CD14-positive monocyte (primary cell): ENCODE measurements at regions not wholly inside any gene's neighbourhood (a gene's known extent, or its start where the extent isn't known, plus 50 kb on each side); places are given as distances from the start of the nearest gene placed in this dataset.

Experiments used
- DNase-seq, 3 donors: peaks; one replicate each; pipeline ENCODE4 v3.0.0-alpha.2; 2011 to 2022
- H2AFZ ChIP-seq: 2 replicates; pipeline ENCODE4 v1.6.0; 2012; ENCODE audit warnings: mild to moderate bottlenecking, low read depth, low read length, inconsistent platforms; ENCODE audit not compliant: insufficient read depth, poor library complexity, severe bottlenecking
- H3K27ac ChIP-seq, 2 donors: 1 replicate in 1 of 2; 2 replicates in 1 of 2; pipeline ENCODE4 v1.5.1; 2012 to 2013; ENCODE audit warnings: low read length in 2 of 2, control low read depth in 1 of 2, inconsistent platforms in 1 of 2, low read depth in 1 of 2, mild to moderate bottlenecking in 1 of 2
- H3K27me3 ChIP-seq, 2 donors: one replicate each; pipeline versions ENCODE4 v1.6.0 to v1.6.1; 2011 to 2013; ENCODE audit warnings: low read length in 2 of 2; ENCODE audit not compliant: control insufficient read depth in 2 of 2, insufficient read depth in 2 of 2
- H3K36me3 ChIP-seq, 2 donors: replicated peaks in 1 of 2; 1 replicate in 1 of 2; 2 replicates in 1 of 2; pipeline versions ENCODE4 v1.5.1 to v1.6.1; 2012 to 2013; ENCODE audit warnings: low read length in 2 of 2, control low read depth in 1 of 2, inconsistent platforms in 1 of 2, mild to moderate bottlenecking in 1 of 2; ENCODE audit not compliant: insufficient read depth in 2 of 2, control insufficient read depth in 1 of 2
- H3K4me1 ChIP-seq, 2 donors: 1 replicate in 1 of 2; 2 replicates in 1 of 2; pipeline versions ENCODE4 v1.5.1 to v1.6.1; 2012 to 2013; ENCODE audit warnings: low read length in 2 of 2, control low read depth in 1 of 2, inconsistent platforms in 1 of 2, mild to moderate bottlenecking in 1 of 2, moderate library complexity in 1 of 2; ENCODE audit not compliant: insufficient read depth in 2 of 2, control insufficient read depth in 1 of 2
- H3K4me2 ChIP-seq: replicated peaks from 2 replicates; pipeline ENCODE3; 2012; ENCODE audit warnings: low read length, moderate library complexity, mild to moderate bottlenecking; ENCODE audit not compliant: poor library complexity, severe bottlenecking; ENCODE audit errors: extremely low read depth
- H3K4me3 ChIP-seq, 3 experiments: fragments of 200-600 bp in 1 of 3; sonication (generic) in 1 of 3; replicated peaks in 1 of 3; 1 replicate in 2 of 3; 2 replicates in 1 of 3; pipeline ENCODE4 v1.5.1; 2011 to 2013; ENCODE audit warnings: low read length in 3 of 3, mild to moderate bottlenecking in 3 of 3, control low read depth in 2 of 3, low read depth in 2 of 3, inconsistent platforms in 1 of 3, moderate library complexity in 1 of 3
- H3K79me2 ChIP-seq: 2 replicates; pipeline ENCODE4 v1.6.0; 2012; ENCODE audit warnings: mild to moderate bottlenecking, control low read depth, inconsistent platforms, low read length, moderate library complexity; ENCODE audit not compliant: insufficient read depth
- H3K9ac ChIP-seq: 2 replicates; pipeline ENCODE4 v1.6.0; 2017; ENCODE audit warnings: low read length, mild to moderate bottlenecking; ENCODE audit not compliant: insufficient read depth, poor library complexity, severe bottlenecking
- H3K9me3 ChIP-seq, 2 donors: replicated peaks in 1 of 2; 1 replicate in 1 of 2; 2 replicates in 1 of 2; pipeline versions ENCODE4 v1.5.1 to v1.6.1; 2012 to 2013; ENCODE audit warnings: low read length in 2 of 2, control low read depth in 1 of 2; ENCODE audit not compliant: control insufficient read depth in 1 of 2, insufficient read depth in 1 of 2
- H4K20me1 ChIP-seq: 2 replicates; pipeline ENCODE4 v1.6.0; 2012; ENCODE audit warnings: mild to moderate bottlenecking, low read length, control low read depth, moderate library complexity; ENCODE audit not compliant: insufficient read depth
- H3K27ac Mint-ChIP-seq, 7 donors: one replicate each; pipeline ENCODE4 v1.8.0; 2020; ENCODE audit warnings: mild to moderate bottlenecking in 7 of 7, mixed read lengths in 7 of 7, moderate library complexity in 6 of 7, inconsistent platforms in 2 of 7
- H3K27me3 Mint-ChIP-seq, 3 donors: one replicate each; pipeline ENCODE4 v1.8.0; 2021 to 2022; ENCODE audit warnings: low read depth in 3 of 3, mild to moderate bottlenecking in 3 of 3, mixed read lengths in 3 of 3, moderate library complexity in 3 of 3, inconsistent platforms in 1 of 3
- H3K36me3 Mint-ChIP-seq, 2 donors: one replicate each; pipeline ENCODE4 v1.8.0; 2020; ENCODE audit warnings: mixed read lengths in 2 of 2, inconsistent platforms in 1 of 2, mild to moderate bottlenecking in 1 of 2
- H3K4me1 Mint-ChIP-seq: one replicate; pipeline ENCODE4 v1.8.0; 2020; ENCODE audit warnings: mild to moderate bottlenecking, mixed read lengths
- H3K4me3 Mint-ChIP-seq, 2 donors: one replicate each; pipeline ENCODE4 v1.8.0; 2020; ENCODE audit warnings: mild to moderate bottlenecking in 2 of 2, mixed read lengths in 2 of 2, moderate library complexity in 1 of 2
- H3K9me3 Mint-ChIP-seq, 7 donors: one replicate each; pipeline ENCODE4 v1.8.0; 2020 to 2022; ENCODE audit warnings: mixed read lengths in 7 of 7, mild to moderate bottlenecking in 6 of 7, moderate library complexity in 6 of 7, inconsistent platforms in 2 of 7
- WGBS: methylation state at CpG from one replicate; pipeline ENCODE4 v1.1.5; 2013; ENCODE audit warnings: missing lambda C conversion rate; ENCODE audit not compliant: insufficient coverage; 5-methylcytosine and 5-hydroxymethylcytosine counted together
- intact Hi-C, 2 donors: fragments of 100-400 bp; cut with micrococcal nuclease; formaldehyde crosslinking; loops; one replicate each; pipeline versions ENCODE4 v1.15.0 to v1.15.1; 2023
- TF ChIP-seq, protein P1 (sequence below): fragments of 200-600 bp; IDR thresholded peaks from one replicate; pipeline ENCODE4 v1.8.0; 2022; ENCODE audit warnings: antibody characterized with exemption, mild to moderate bottlenecking

DNA sequence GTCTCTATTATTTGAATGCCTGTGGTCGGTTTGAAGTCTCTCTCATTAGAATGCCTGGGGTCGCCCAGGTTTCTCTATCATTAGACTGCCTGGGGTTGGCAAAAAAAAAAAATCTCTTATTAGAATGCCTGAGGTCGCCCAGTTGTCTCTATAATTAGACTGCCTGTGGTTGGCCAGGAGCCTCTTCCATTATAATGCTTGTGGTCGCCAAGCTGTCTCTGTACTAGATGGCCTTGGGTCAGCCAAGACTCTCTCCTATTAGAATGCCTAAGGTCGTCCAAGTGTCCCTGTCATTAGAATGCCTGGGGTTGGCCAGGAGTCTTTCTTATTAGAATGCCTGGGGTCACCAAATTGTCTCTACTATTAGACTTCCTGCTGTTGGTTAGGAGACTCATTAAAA is 2228.4 kb downstream of the TP53TG3F start:
- H4K20me1 ChIP-seq = no peaks in the 10 kb centered on the region
- WGBS = 45% methylated on average over 2 of the region's 5 CpGs
- H3K79me2 ChIP-seq = no peaks in the 10 kb centered on the region
- Mint-ChIP-seq H3K9me3 (peaks cover 16 to 90% (median 56%) of the 10 kb centered on the region in 7 donors), H3K36me3 (no peaks in the 10 kb centered on the region), H3K4me1 (no peaks in the 10 kb centered on the region), H3K27me3 (no peaks in the 10 kb centered on the region), H3K27ac (no peak overlapping the region), H3K4me3 (no peak overlapping the region)
- intact Hi-C loops = no loop called here
- H3K9me3 ChIP-seq = peaks cover 93 to 94% of the 10 kb centered on the region in 2 donors
- TF ChIP-seq, protein P1, sequence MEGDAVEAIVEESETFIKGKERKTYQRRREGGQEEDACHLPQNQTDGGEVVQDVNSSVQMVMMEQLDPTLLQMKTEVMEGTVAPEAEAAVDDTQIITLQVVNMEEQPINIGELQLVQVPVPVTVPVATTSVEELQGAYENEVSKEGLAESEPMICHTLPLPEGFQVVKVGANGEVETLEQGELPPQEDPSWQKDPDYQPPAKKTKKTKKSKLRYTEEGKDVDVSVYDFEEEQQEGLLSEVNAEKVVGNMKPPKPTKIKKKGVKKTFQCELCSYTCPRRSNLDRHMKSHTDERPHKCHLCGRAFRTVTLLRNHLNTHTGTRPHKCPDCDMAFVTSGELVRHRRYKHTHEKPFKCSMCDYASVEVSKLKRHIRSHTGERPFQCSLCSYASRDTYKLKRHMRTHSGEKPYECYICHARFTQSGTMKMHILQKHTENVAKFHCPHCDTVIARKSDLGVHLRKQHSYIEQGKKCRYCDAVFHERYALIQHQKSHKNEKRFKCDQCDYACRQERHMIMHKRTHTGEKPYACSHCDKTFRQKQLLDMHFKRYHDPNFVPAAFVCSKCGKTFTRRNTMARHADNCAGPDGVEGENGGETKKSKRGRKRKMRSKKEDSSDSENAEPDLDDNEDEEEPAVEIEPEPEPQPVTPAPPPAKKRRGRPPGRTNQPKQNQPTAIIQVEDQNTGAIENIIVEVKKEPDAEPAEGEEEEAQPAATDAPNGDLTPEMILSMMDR = no peak
- no peak overlapping the region for H2AFZ ChIP-seq
- no peaks in the 10 kb centered on the region for H3K4me1 ChIP-seq
- no peak overlapping the region for H3K9ac ChIP-seq
- no peaks in the 10 kb centered on the region for H3K36me3 ChIP-seq
- no peak overlapping the region for H3K4me2 ChIP-seq
- no peak overlapping the region for H3K4me3 ChIP-seq
- H3K27me3 ChIP-seq = no peaks in the 10 kb centered on the region
- DNase-seq = no peak
- H3K27ac ChIP-seq = no peak overlapping the region

DNA sequence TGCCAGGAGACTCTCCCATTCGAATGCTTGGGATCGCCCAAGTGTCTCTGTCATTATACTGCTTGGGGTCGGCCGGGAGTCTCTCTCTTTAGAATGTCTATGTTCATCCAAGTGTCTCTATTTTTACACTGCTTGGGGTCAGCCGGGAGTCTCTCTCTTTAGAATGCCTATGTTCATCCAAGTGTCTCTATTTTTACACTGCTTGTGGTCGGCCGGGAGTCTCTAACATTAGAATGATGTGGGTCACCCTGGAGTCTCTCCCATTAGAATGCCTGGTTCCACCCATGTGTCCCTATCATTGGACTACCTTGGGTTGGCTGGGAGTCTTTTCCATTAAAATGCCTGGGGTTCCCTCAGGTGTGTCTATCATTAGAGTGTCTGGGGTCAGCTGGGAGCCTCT is 2230.4 kb downstream of the TP53TG3F start:
- H3K36me3 Mint-ChIP-seq = no peaks in the 10 kb centered on the region
- Histone ChIP-seq H3K9ac (no peak overlapping the region), H3K4me2 (no peak overlapping the region), H3K4me1 (no peaks in the 10 kb centered on the region), H2AFZ (no peak overlapping the region), H3K27ac (no peak overlapping the region), H3K4me3 (no peak overlapping the region), H4K20me1 (no peaks in the 10 kb centered on the region), H3K36me3 (no peaks in the 10 kb centered on the region), H3K9me3 (peaks cover 90 to 96% of the 10 kb centered on the region in 2 donors), H3K79me2 (no peaks in the 10 kb centered on the region), H3K27me3 (no peaks in the 10 kb centered on the region)
- no peak for DNase-seq
- no peak overlapping the region for H3K4me3 Mint-ChIP-seq
- no peaks in the 10 kb centered on the region for H3K27me3 Mint-ChIP-seq
- no peaks in the 10 kb centered on the region for H3K4me1 Mint-ChIP-seq
- WGBS = 80% methylated on average over 7 of the region's 7 CpGs
- peaks cover 14 to 90% (median 58%) of the 10 kb centered on the region in 7 donors for H3K9me3 Mint-ChIP-seq
- H3K27ac Mint-ChIP-seq = no peak overlapping the region
- intact Hi-C loops = no loop called here
- TF ChIP-seq, protein P1 = no peak
